ENCODE measurements at regions not wholly inside any gene's neighbourhood (a gene's known extent, or its start where the extent isn't known, plus 50 kb on each side); places are given as distances from the start of the nearest gene placed in this dataset.

DNA sequence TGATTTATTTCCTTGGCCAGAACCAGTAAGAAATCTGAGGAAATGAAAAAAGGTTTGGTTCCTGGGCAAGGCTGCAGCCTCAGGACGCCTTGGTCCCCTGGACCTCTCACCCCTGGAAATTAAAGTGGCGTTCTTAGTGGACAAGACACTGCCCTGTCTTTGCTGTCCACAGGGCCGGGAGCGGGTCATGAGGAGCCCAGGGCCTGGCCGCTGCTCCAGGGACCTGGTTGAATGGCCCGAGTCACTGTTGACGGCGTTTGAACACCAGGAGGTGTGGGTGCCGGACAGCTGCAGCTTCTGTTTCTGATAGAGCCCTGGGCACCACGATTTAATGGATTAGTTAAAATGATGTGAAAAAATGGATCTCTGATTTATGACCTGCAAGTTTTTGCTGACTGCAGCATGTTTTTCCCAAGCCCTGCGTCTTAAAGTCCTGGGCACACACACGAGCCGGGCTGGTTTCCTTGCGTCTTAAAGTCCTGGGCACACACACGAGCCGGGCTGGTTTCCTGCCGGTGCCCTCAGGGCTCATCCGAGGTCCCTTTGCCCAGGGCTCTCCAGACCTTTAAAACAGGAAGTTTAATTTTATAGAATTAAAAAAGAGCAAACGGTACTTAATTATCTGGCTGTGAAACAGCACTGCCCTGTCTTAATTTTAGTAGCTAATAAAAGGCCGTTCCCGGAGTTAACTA lies 74.1 kb upstream of the ACTRT2 start:
- no peak overlapping the region for H3K27ac ChIP-seq (ENCODE audit: low read depth, low read length)
- 87% methylated on average over 21 of the region's 21 CpGs for WGBS
- no peak overlapping the region for H3K4me3 ChIP-seq (ENCODE audit: low read length)
- no peaks in the 10 kb centered on the region for H3K36me3 ChIP-seq (ENCODE audit: insufficient read depth, low read length)
- no peaks in the 10 kb centered on the region for H3K27me3 ChIP-seq (ENCODE audit: insufficient read depth, low read length)
- H3K9ac ChIP-seq (ENCODE audit: low read depth, low read length) = no peak overlapping the region
- H3K9me3 ChIP-seq (ENCODE audit: insufficient read depth, low read depth, low read length) = peaks cover 78% of the 10 kb centered on the region
- no peaks in the 10 kb centered on the region for H3K4me1 ChIP-seq (ENCODE audit: insufficient read depth, low read length)

DNA sequence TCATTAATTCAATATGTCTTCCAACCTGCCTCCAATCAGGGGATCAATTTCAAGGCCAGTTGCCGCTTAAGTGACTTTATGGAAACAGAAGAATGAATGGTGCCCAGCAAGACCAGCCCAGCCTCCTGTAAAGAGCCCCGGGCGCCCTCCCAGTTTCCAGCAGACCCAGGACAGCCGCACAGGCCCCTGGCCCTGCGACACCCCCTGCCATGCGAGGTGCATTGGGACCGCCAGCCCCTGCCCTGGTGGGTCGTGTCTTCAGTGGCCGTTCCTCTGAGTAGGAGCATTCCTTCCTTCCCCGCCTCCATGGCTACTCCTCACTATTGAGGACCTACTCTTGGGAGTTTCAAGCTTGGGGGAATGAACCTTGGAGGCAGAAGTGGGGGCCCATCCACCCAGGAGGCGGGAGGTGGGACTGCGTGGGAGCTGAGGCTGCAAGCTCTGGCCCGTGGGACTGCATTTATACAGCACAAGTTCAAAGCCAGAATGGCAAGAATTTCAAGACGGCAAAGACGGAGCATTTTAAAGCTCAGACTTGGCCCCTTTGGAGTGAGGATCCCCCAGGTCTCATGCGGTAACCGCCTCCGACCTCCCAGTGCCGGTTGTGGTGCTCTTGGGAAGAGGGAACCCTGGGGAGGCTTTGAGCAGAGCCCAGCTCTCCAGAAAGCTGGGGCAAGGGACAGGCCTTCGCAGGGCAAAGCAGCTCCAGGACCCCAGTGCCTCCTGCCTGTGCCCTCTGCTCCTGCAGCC lies 73.1 kb upstream of the ACTRT2 start:
- Histone ChIP-seq H3K4me3 (ENCODE audit: low read length) (no peak overlapping the region), H3K9me3 (ENCODE audit: insufficient read depth, low read depth, low read length) (peaks cover 79% of the 10 kb centered on the region), H3K27ac (ENCODE audit: low read depth, low read length) (no peak overlapping the region), H3K4me1 (ENCODE audit: insufficient read depth, low read length) (no peaks in the 10 kb centered on the region), H3K9ac (ENCODE audit: low read depth, low read length) (no peak overlapping the region), H3K36me3 (ENCODE audit: insufficient read depth, low read length) (no peaks in the 10 kb centered on the region), H3K27me3 (ENCODE audit: insufficient read depth, low read length) (no peaks in the 10 kb centered on the region)
- 80% methylated on average over 19 of the region's 20 CpGs for WGBS

DNA sequence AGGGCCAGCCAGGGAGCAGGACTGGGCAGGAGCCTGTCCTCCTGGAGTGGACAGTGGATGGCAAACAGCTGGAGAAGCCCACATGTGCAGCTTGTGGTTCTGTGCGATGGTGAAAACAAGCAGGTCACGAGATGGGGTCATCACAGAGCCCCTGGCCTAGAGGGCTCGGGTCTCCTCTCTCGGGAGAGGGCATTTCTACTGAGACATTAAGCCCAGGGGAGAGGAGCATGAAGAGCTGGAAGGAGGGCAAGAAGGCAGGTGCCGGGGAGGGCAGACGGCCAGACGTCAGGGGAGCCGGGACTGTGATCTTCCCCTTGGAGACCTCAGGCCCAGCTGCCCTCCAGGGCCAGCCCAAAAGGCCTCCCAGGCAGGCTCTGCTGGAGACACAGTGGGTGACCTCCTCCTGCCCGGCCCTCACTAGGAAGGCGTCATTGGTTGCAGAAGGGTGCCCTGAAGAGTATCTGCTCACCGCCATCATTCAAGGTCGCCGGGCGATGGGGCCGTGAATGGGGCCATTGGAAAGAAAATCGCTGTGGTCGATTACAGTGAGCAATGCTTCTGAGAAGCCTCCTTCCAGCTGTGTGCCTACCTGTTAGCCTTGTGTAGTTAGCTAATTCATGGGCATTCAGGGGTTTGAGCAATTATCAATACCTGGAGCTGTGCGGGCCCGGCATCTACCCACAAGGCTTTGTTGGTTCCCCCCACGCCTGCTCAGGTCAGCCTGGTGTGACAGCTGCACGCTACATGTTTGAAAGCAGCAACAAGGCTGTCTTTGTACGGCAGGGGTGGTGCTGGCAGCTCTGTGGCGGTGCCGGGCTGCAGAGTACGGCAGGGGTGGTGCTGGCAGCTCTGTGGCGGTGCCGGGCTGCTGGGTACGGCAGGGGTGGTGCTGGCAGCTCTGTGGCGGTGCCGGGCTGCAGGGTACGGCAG lies 72.3 kb upstream of the ACTRT2 start:
- 93% methylated on average over 25 of the region's 31 CpGs for WGBS
- H3K9ac ChIP-seq (ENCODE audit: low read depth, low read length) = no peak overlapping the region
- no peaks in the 10 kb centered on the region for H3K36me3 ChIP-seq (ENCODE audit: insufficient read depth, low read length)
- H3K27ac ChIP-seq (ENCODE audit: low read depth, low read length) = no peak overlapping the region
- no peaks in the 10 kb centered on the region for H3K27me3 ChIP-seq (ENCODE audit: insufficient read depth, low read length)
- no peak overlapping the region for H3K4me3 ChIP-seq (ENCODE audit: low read length)
- H3K4me1 ChIP-seq (ENCODE audit: insufficient read depth, low read length) = no peaks in the 10 kb centered on the region
- peaks cover 83% of the 10 kb centered on the region for H3K9me3 ChIP-seq (ENCODE audit: insufficient read depth, low read depth, low read length)

DNA sequence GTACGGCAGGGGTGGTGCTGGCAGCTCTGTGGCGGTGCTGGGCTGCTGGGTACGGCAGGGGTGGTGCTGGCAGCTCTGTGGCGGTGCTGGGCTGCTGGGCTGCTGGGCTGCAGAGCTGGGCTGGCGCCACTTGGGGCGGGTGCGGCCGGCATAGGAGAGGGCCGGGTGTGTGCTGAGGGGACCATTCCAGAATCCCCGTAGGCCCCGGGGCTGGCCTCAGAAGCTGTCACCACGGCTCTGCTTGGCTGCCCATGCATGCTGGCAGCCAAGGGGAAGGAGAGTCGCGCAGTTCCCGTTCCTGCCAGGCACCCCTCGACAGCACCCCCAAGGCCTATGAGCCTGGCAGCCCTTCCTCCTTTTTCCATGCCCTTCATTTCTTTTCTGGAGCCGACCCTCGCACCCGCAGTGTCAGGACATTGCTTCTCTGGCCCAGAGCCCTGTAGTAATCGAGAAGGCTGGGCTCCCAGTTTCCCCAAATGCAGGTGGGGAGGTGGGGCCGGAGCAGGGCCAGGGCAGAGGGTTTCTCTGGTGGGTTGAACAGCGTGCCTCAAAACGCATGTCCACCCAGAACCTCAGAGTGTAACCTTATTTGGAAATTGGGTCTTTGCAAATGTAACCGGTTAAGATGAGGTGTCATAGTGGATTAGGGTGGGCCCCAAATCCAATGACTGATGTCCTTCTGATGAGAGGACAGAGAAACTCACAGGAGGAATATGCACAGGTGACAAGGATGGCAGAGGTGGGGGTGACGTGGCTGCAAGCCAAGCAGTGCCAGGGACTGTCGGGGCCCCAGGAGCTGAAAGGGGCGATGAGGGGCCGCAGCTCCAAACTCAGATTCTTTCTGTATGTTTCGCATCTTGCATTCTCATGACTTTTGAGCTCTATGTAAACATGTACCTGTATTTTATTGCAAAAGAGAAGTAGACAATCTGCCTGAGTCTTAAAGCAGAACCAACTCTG lies 71.0 kb upstream of the ACTRT2 start:
- Histone ChIP-seq H3K27me3 (ENCODE audit: insufficient read depth, low read length) (no peaks in the 10 kb centered on the region), H3K4me1 (ENCODE audit: insufficient read depth, low read length) (no peaks in the 10 kb centered on the region)
- 86% methylated on average over 29 of the region's 29 CpGs for WGBS

DNA sequence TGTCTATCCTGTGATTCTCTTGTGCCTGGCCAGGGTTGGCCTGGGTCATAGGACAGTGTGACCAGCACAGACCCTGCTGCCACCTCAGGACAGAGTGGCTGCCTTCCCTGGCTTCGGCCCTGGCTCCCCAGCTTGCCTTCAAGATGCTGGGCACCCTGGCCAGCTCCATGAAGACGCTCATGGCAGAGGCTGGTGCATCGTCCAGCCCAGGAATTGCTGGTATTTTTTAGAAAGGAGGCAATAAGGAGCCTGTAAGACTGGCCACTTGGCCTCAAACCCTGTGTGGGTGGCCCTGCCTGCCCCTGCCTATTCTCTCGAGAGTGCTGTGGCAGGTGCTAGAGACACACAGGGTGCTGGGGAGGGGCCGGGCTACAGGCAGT lies 70.4 kb upstream of the ACTRT2 start:
- H3K27me3 ChIP-seq (ENCODE audit: insufficient read depth, low read length) = no peaks in the 10 kb centered on the region
- H3K9me3 ChIP-seq (ENCODE audit: insufficient read depth, low read depth, low read length) = peaks cover 85% of the 10 kb centered on the region
- H3K9ac ChIP-seq (ENCODE audit: low read depth, low read length) = no peak overlapping the region
- H3K36me3 ChIP-seq (ENCODE audit: insufficient read depth, low read length) = no peaks in the 10 kb centered on the region
- 84% methylated on average over 5 of the region's 5 CpGs for WGBS
- H3K27ac ChIP-seq (ENCODE audit: low read depth, low read length) = no peak overlapping the region
- H3K4me3 ChIP-seq (ENCODE audit: low read length) = no peak overlapping the region
- no peaks in the 10 kb centered on the region for H3K4me1 ChIP-seq (ENCODE audit: insufficient read depth, low read length)

More for the DNA sequence above, 71.0 kb upstream of the ACTRT2 start:
- no peaks in the 10 kb centered on the region for H3K36me3 ChIP-seq (ENCODE audit: insufficient read depth, low read length)
- H3K9ac ChIP-seq (ENCODE audit: low read depth, low read length) = no peak overlapping the region
- H3K27ac ChIP-seq (ENCODE audit: low read depth, low read length) = no peak overlapping the region
- H3K4me3 ChIP-seq (ENCODE audit: low read length) = no peak overlapping the region
- H3K9me3 ChIP-seq (ENCODE audit: insufficient read depth, low read depth, low read length) = peaks cover 83% of the 10 kb centered on the region

DNA sequence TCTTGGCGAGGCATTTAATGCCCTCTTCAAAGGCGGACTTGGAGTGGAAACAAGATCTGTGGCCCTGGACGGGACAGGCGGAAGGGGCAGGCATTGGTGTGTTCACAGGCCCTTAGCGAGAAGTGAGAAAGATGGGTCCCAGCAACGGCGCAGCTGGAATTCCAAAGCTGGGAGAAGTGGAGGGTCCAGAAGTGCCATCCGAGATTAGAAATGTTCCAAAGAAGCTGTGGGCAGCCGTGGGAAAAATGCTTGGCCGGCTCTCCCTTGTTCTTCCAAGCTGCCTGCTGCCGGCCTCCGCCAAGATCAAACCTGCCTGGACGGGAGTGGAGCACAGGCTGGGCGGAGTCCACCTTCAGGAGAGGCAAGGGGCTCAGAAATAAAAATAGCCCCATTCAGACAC lies 69.4 kb upstream of the ACTRT2 start:
- Histone ChIP-seq H3K27me3 (ENCODE audit: insufficient read depth, low read length) (no peaks in the 10 kb centered on the region), H3K36me3 (ENCODE audit: insufficient read depth, low read length) (no peaks in the 10 kb centered on the region), H3K9ac (ENCODE audit: low read depth, low read length) (no peak overlapping the region), H3K27ac (ENCODE audit: low read depth, low read length) (no peak overlapping the region), H3K4me1 (ENCODE audit: insufficient read depth, low read length) (no peaks in the 10 kb centered on the region), H3K9me3 (ENCODE audit: insufficient read depth, low read depth, low read length) (peaks cover 84% of the 10 kb centered on the region), H3K4me3 (ENCODE audit: low read length) (no peak overlapping the region)
- 88% methylated on average over 14 of the region's 14 CpGs for WGBS

DNA sequence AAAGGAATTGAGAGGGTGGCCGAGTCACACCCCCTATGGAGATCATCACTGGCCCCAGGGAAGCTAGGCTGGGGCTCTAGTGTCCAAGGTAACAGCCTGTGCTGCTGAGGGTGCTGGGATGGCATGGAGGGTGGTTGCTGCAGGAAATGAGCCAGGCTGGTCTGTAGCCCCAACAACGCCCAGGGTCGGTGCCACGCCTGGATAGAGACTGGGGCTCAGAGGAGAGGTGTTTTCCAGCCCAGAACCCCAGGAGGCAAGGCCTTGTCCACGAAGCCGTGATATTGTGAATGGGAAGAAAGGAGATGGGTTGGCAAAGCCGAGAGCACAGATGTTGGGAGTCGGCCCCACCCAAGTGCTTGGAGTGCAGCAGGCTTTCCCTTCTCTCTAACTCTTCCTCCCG lies 68.9 kb upstream of the ACTRT2 start:
- Histone ChIP-seq H3K36me3 (ENCODE audit: insufficient read depth, low read length) (no peaks in the 10 kb centered on the region), H3K27ac (ENCODE audit: low read depth, low read length) (no peak overlapping the region), H3K9ac (ENCODE audit: low read depth, low read length) (no peak overlapping the region), H3K4me3 (ENCODE audit: low read length) (no peak overlapping the region), H3K4me1 (ENCODE audit: insufficient read depth, low read length) (no peaks in the 10 kb centered on the region), H3K9me3 (ENCODE audit: insufficient read depth, low read depth, low read length) (peaks cover 84% of the 10 kb centered on the region), H3K27me3 (ENCODE audit: insufficient read depth, low read length) (no peaks in the 10 kb centered on the region)
- WGBS = 82% methylated on average over 9 of the region's 9 CpGs

DNA sequence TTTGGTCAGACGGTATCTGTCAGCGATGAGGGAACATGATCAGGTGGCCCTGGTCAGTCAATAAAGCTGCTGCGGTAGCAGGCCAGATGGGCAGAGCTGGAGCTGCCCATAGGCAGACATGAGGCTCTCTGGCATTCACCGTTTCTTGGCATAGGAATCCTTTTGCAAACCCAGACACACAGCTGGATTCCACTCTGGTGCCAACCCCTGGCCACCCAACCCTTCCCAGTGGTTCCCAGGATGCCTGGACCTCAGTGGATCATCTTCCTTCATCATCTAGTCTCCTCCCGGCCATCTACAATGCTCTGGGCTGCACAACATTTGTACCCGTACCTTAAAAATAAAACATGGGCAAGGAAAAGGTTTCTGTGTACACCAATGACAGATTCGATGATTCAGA lies 68.3 kb upstream of the ACTRT2 start:
- WGBS = 83% methylated on average over 7 of the region's 7 CpGs
- Histone ChIP-seq H3K4me3 (ENCODE audit: low read length) (no peak overlapping the region), H3K36me3 (ENCODE audit: insufficient read depth, low read length) (no peaks in the 10 kb centered on the region), H3K27me3 (ENCODE audit: insufficient read depth, low read length) (no peaks in the 10 kb centered on the region), H3K4me1 (ENCODE audit: insufficient read depth, low read length) (no peaks in the 10 kb centered on the region), H3K9me3 (ENCODE audit: insufficient read depth, low read depth, low read length) (peaks cover 89% of the 10 kb centered on the region), H3K27ac (ENCODE audit: low read depth, low read length) (no peak overlapping the region), H3K9ac (ENCODE audit: low read depth, low read length) (no peak overlapping the region)

DNA sequence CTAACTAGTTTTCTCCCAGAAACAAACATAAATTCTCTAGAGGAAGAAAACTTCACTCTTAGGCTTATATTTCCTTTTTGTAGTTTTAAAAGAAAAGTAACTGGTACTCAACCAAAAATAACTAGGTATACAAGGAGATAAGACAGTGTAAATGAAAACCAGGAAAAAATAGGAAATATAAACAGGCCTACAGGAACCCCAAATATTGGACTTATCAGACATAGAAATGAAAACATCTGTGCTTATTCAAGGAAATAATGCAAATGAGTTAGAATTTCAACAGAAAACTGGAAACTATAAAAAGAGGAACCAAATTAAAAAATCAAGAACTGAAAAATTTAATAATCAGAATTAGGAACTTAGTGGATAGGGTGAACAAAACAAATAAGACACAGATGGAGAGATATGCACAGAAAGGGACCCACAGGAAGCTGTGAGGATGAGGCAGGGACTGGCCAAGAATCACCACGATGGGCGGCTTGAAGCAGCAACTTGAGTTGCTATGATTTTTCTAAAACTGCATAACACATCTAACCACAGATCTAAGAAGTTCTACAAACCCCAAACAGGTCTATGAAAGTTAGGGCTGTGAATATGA lies 67.5 kb upstream of the ACTRT2 start:
- Histone ChIP-seq H3K4me3 (ENCODE audit: low read length) (no peak overlapping the region), H3K4me1 (ENCODE audit: insufficient read depth, low read length) (no peaks in the 10 kb centered on the region), H3K27ac (ENCODE audit: low read depth, low read length) (no peak overlapping the region), H3K9me3 (ENCODE audit: insufficient read depth, low read depth, low read length) (peaks cover 87% of the 10 kb centered on the region), H3K27me3 (ENCODE audit: insufficient read depth, low read length) (no peaks in the 10 kb centered on the region), H3K36me3 (ENCODE audit: insufficient read depth, low read length) (no peaks in the 10 kb centered on the region), H3K9ac (ENCODE audit: low read depth, low read length) (no peak overlapping the region)
- WGBS = 55% methylated on average over 2 of the region's 2 CpGs

DNA sequence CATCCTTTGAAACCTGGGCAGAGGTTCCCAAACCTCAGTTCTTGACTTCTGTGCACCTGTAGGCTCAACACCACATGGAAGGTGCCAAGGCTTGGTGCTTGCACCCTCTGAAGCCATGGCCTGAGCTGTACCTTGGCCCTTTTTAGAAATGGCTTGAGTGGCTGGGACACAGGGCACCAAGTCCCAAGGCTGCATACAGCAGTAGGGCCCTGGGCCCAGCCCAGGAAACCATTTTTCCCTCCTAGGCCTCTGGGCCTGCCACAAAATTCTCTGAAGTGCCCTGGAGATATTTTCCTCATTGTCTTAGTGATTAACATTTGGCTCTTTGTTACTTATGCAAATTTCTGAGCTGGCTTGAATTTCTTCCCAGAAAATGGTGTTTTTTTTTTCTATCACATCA lies 65.6 kb upstream of the ACTRT2 start:
- H3K4me3 ChIP-seq (ENCODE audit: low read length) = no peak overlapping the region
- peaks cover 90% of the 10 kb centered on the region for H3K9me3 ChIP-seq (ENCODE audit: insufficient read depth, low read depth, low read length)

More for the DNA sequence above, 65.6 kb upstream of the ACTRT2 start:
- Histone ChIP-seq H3K9ac (ENCODE audit: low read depth, low read length) (no peak overlapping the region), H3K36me3 (ENCODE audit: insufficient read depth, low read length) (no peaks in the 10 kb centered on the region), H3K27ac (ENCODE audit: low read depth, low read length) (no peak overlapping the region), H3K4me1 (ENCODE audit: insufficient read depth, low read length) (no peaks in the 10 kb centered on the region), H3K27me3 (ENCODE audit: insufficient read depth, low read length) (no peaks in the 10 kb centered on the region)

Measured in HUES64 (cell line).